Mucosa of descending colon (tissue), 3 donors: ENCODE measurements at regions not wholly inside any gene's neighbourhood (a gene's known extent, or its start where the extent isn't known, plus 50 kb on each side); places are given as distances from the start of the nearest gene placed in this dataset.

Experiments
- ATAC-seq: fragments of 200-7000 bp; cut with Tn5 transposase; one replicate; pipeline ENCODE4 v1.9.1; 2020; ENCODE audit warnings: mild to moderate bottlenecking, moderate library complexity
- DNase-seq, 3 donors: peaks; one replicate each; pipeline ENCODE4 v3.0.0-alpha.2; 2020
- H3K36me3 ChIP-seq: fragments of 200-600 bp; one replicate; pipeline ENCODE4 v1.8.0; 2021; ENCODE audit warnings: low read depth, mild to moderate bottlenecking
- H3K4me1 ChIP-seq: fragments of 200-600 bp; one replicate; pipeline ENCODE4 v1.8.0; 2021; ENCODE audit warnings: low read depth, mild to moderate bottlenecking
- H3K4me3 ChIP-seq: fragments of 200-600 bp; one replicate; pipeline ENCODE4 v1.8.0; 2021; ENCODE audit warnings: mild to moderate bottlenecking
- H3K9me3 ChIP-seq: fragments of 200-600 bp; one replicate; pipeline ENCODE4 v1.8.0; 2021; ENCODE audit warnings: mild to moderate bottlenecking
- CTCF ChIP-seq: fragments of 200-600 bp; IDR thresholded peaks from one replicate; pipeline ENCODE4 v1.8.0; 2022; ENCODE audit warnings: antibody characterized with exemption, mild to moderate bottlenecking
- intact Hi-C, 2 donors: fragments of 100-400 bp; cut with DNase I in 1 of 2; cut with micrococcal nuclease in 1 of 2; formaldehyde crosslinking; loops; one replicate each; pipeline versions ENCODE4 v1.11.0 to v1.11.1; 2022; cut with DNase I, micrococcal nuclease
- donor health status: DM: no; HTN: no; CAD: no; lungs with moderate emphysema.
- donor health status: DM: no; HTN: no; CAD: no.
- donor health status: DM: no; HTN: yes; CAD: no.

GRCh38 chr7:17487343-17487742 lies 188.9 kb downstream of the AHR start:
- no peak for DNase-seq
- intact Hi-C loops: no loop called here
- Histone ChIP-seq H3K4me3 (no peak overlapping the region), H3K4me1 (no peaks in the 10 kb centered on the region), H3K36me3 (no peaks in the 10 kb centered on the region), H3K9me3 (no peaks in the 10 kb centered on the region)
- ATAC-seq: no peak
- no peak for TF ChIP-seq CTCF

- no peaks in the 10 kb centered on the region for H3K9me3 ChIP-seq
- no peaks in the 10 kb centered on the region for H3K4me1 ChIP-seq
- intact Hi-C loops: no loop called here
- DNase-seq: no peak
- H3K4me3 ChIP-seq: no peak overlapping the region
- H3K36me3 ChIP-seq: no peaks in the 10 kb centered on the region
- TF ChIP-seq CTCF: no peak
- ATAC-seq: no peak
Measured at GRCh38 chr7:17488829-17489228, 190.4 kb downstream of the AHR start.

DNA sequence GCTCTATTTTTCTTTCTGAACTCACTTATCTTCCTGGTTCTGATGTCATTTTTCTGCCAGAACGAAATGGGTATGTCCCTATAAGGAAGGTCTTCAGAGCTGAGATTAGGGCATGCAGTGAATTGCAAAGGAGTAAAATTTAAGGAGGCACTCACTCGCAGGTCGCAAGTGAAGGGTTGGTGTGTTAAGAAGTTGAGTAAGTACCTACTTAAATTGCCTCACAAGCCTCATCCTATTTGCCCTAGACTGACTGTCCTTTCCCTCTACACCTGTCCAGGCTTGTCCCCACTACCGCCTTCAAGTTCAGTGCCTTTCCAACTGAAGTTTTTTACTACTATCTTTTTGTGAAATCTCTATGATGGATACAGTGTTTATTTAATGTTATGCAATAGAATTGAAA lies 191.5 kb downstream of the AHR start:
- TF ChIP-seq CTCF: no peak
- Histone ChIP-seq H3K4me3 (no peak overlapping the region), H3K36me3 (no peaks in the 10 kb centered on the region), H3K9me3 (no peaks in the 10 kb centered on the region), H3K4me1 (no peaks in the 10 kb centered on the region)
- no peak for DNase-seq
- ATAC-seq: no peak
- intact Hi-C loops: no loop called here

GRCh38 chr7:17490825-17491224 lies 192.4 kb downstream of the AHR start:
- no peak for ATAC-seq
- intact Hi-C loops: no loop called here
- TF ChIP-seq CTCF: no peak
- Histone ChIP-seq H3K4me1 (no peaks in the 10 kb centered on the region), H3K36me3 (no peaks in the 10 kb centered on the region), H3K4me3 (no peak overlapping the region), H3K9me3 (no peaks in the 10 kb centered on the region)
- DNase-seq: no peak

- Histone ChIP-seq H3K4me1 (no peaks in the 10 kb centered on the region), H3K36me3 (no peaks in the 10 kb centered on the region), H3K9me3 (no peaks in the 10 kb centered on the region), H3K4me3 (no peak overlapping the region)
- ATAC-seq: no peak
- intact Hi-C loops: no loop called here
- TF ChIP-seq CTCF: no peak
- no peak for DNase-seq
Measured at GRCh38 chr7:17492437-17492836, 194.0 kb downstream of the AHR start.

DNA sequence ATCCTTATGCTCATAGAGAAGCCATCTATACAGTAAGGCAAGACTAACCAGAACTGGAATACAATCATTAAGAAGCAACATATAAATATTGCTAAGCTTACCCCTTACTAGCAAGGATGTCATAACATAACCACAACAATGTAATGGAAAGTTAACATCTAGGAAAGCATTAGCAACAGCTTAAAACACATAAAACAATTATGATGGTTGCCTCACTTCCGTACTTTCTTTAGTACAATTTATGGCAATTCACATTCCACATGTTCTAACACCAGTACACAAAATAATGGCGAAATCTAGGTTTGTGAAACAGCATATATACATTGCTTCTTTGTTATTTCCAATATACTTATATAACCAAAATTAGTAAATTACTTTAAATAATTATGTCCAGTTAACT lies 195.0 kb downstream of the AHR start:
- ATAC-seq (no peak), DNase-seq (no peak)
- intact Hi-C loops: no loop called here
- Histone ChIP-seq H3K4me3 (no peak overlapping the region), H3K36me3 (no peaks in the 10 kb centered on the region), H3K4me1 (no peaks in the 10 kb centered on the region), H3K9me3 (no peaks in the 10 kb centered on the region)
- TF ChIP-seq CTCF: no peak
